ENCODE measurements at regions not wholly inside any gene's neighbourhood (a gene's known extent, or its start where the extent isn't known, plus 50 kb on each side); places are given as distances from the start of the nearest gene placed in this dataset.

- TF ChIP-seq CTCF (IDR thresholded peaks at IDR 0.05; ENCODE audit: low read length) (no peak), EZH2 (optimal IDR thresholded peaks at IDR 0.05; ENCODE audit: low read depth, low read length) (no peak)
These were observed 1289.3 kb upstream of the CITED2 start for GRCh38 chr6:140663772-140664171.
